Ishikawa (cell line): ENCODE measurements at regions not wholly inside any gene's neighbourhood (a gene's known extent, or its start where the extent isn't known, plus 50 kb on each side); places are given as distances from the start of the nearest gene placed in this dataset.

ENCODE experiments used
- CEBPB ChIP-seq: IDR thresholded peaks from 2 replicates; pipeline ENCODE4 v1.6.1; 2012
- EGR1 ChIP-seq: IDR thresholded peaks from 2 replicates; pipeline ENCODE4 v1.6.1; 2012
- EP300 ChIP-seq: IDR thresholded peaks from 2 replicates; pipeline ENCODE4 v1.6.1; 2012; ENCODE audit warnings: borderline replicate concordance
- MAX ChIP-seq: IDR thresholded peaks from 2 replicates; pipeline ENCODE4 v1.6.1; 2012
- RAD21 ChIP-seq: IDR thresholded peaks from 2 replicates; pipeline ENCODE4 v1.6.1; 2012; ENCODE audit warnings: low read depth
- REST ChIP-seq: IDR thresholded peaks from 2 replicates; pipeline ENCODE4 v1.6.1; 2012; ENCODE audit warnings: low read depth, mild to moderate bottlenecking
- TAF1 ChIP-seq: IDR thresholded peaks from 2 replicates; pipeline ENCODE4 v1.6.1; 2012; ENCODE audit warnings: low read depth, mild to moderate bottlenecking
- TCF12 ChIP-seq: IDR thresholded peaks from 2 replicates; pipeline ENCODE4 v1.6.1; 2012; ENCODE audit warnings: low read depth
- TEAD4 ChIP-seq: IDR thresholded peaks from 2 replicates; pipeline ENCODE4 v1.6.1; 2012
- USF1 ChIP-seq: IDR thresholded peaks from 2 replicates; pipeline ENCODE4 v1.6.1; 2012
- YY1 ChIP-seq: IDR thresholded peaks from 2 replicates; pipeline ENCODE4 v1.6.1; 2012; ENCODE audit warnings: low read depth

GRCh38 chr7:22574754-22575520 lies 74.9 kb upstream of the STEAP1B start:
- TF ChIP-seq EP300 (no peak), YY1 (no peak), TAF1 (no peak), REST (no peak), CEBPB (no peak), TCF12 (no peak), MAX (no peak), EGR1 (no peak), USF1 (no peak), TEAD4 (no peak), RAD21 (no peak)
